HG03354 (cell line): ENCODE measurements at regions not wholly inside any gene's neighbourhood (a gene's known extent, or its start where the extent isn't known, plus 50 kb on each side); places are given as distances from the start of the nearest gene placed in this dataset.

ENCODE experiments used
- ATAC-seq: cut with Tn5 transposase; IDR thresholded peaks from one replicate; pipeline ENCODE4 v1.9.1; 2021; ENCODE audit warnings: mild to moderate bottlenecking; ENCODE audit not compliant: unreplicated experiment, poor library complexity, severe bottlenecking

- no peak for ATAC-seq
Measured at GRCh38 chr9:87223392-87224246, 274.0 kb upstream of the DAPK1 start.

GRCh38 chr9:87226896-87227295, 270.8 kb upstream of the DAPK1 start:
- no peak for ATAC-seq

- no peak for ATAC-seq
Measured at GRCh38 chr9:87227456-87227855, 270.2 kb upstream of the DAPK1 start.

- no peak for ATAC-seq
Measured at GRCh38 chr9:87229108-87229507, 268.6 kb upstream of the DAPK1 start.

- ATAC-seq, result no peak
Measured at GRCh38 chr9:87233431-87233830, 264.2 kb upstream of the DAPK1 start.

GRCh38 chr9:87233899-87234455, 263.7 kb upstream of the DAPK1 start:
- no peak for ATAC-seq

- no peak for ATAC-seq
Measured at GRCh38 chr9:87234854-87235253, 262.8 kb upstream of the DAPK1 start.

GRCh38 chr9:87236546-87236945, 261.1 kb upstream of the DAPK1 start:
- ATAC-seq, result no peak

GRCh38 chr9:87237336-87237735, 260.3 kb upstream of the DAPK1 start:
- no peak for ATAC-seq

GRCh38 chr9:87238545-87238944, 259.1 kb upstream of the DAPK1 start:
- ATAC-seq, result no peak

- ATAC-seq, result no peak
Measured at GRCh38 chr9:87239312-87239711, 258.4 kb upstream of the DAPK1 start.

GRCh38 chr9:87243602-87244001, 254.1 kb upstream of the DAPK1 start:
- no peak for ATAC-seq

- no peak for ATAC-seq
Measured at GRCh38 chr9:87245271-87245670, 252.4 kb upstream of the DAPK1 start.

- no peak for ATAC-seq
Measured at GRCh38 chr9:87247097-87247496, 250.6 kb upstream of the DAPK1 start.

GRCh38 chr9:87249029-87249428, 248.6 kb upstream of the DAPK1 start:
- no peak for ATAC-seq

GRCh38 chr9:87250205-87250604, 247.5 kb upstream of the DAPK1 start:
- ATAC-seq, result no peak

GRCh38 chr9:87255431-87256155, 242.1 kb upstream of the DAPK1 start:
- no peak for ATAC-seq

GRCh38 chr9:87256973-87257372, 240.7 kb upstream of the DAPK1 start:
- ATAC-seq, result no peak

- ATAC-seq, result no peak
Measured at GRCh38 chr9:87259543-87260518, 237.8 kb upstream of the DAPK1 start.

GRCh38 chr9:87263291-87263690, 234.4 kb upstream of the DAPK1 start:
- no peak for ATAC-seq
